Gastroesophageal sphincter (tissue), 4 donors: ENCODE measurements at regions not wholly inside any gene's neighbourhood (a gene's known extent, or its start where the extent isn't known, plus 50 kb on each side); places are given as distances from the start of the nearest gene placed in this dataset.

Source experiments
- ATAC-seq: fragments of 150-250 bp; one replicate; pipeline ENCODE4 v1.9.1; 2016; ENCODE audit warnings: mild to moderate bottlenecking, moderate library complexity
- H3K27ac ChIP-seq, 4 donors: fragments of 200-600 bp; sonication (generic) in 3 of 4; 1 replicate in 3 of 4; 2 replicates in 1 of 4; pipeline ENCODE4 v1.5.1; 2016 to 2019
- H3K27me3 ChIP-seq: fragments of 200-600 bp; sonication (generic); one replicate; pipeline ENCODE4 v1.5.1; 2019
- H3K36me3 ChIP-seq, 2 donors: fragments of 200-600 bp; sonication (generic); one replicate each; pipeline ENCODE4 v1.5.1; 2019; ENCODE audit warnings: control low read depth in 1 of 2
- H3K4me1 ChIP-seq, 3 donors: fragments of 200-600 bp; sonication (generic); 1 replicate in 2 of 3; 2 replicates in 1 of 3; pipeline ENCODE4 v1.5.1; 2016 to 2019; ENCODE audit warnings: control low read depth in 2 of 3
- H3K4me3 ChIP-seq, 2 donors: fragments of 200-600 bp; sonication (generic); one replicate each; pipeline ENCODE4 v1.5.1; 2019; ENCODE audit warnings: mild to moderate bottlenecking in 1 of 2, moderate library complexity in 1 of 2
- H3K9me3 ChIP-seq, 3 donors: fragments of 200-600 bp; sonication (generic); one replicate each; pipeline ENCODE4 v1.5.1; 2017 to 2019; ENCODE audit warnings: control low read depth in 2 of 3
- CTCF ChIP-seq, 4 experiments: fragments of 200-600 bp in 2 of 4; fragments of 450-650 bp in 2 of 4; sonication (generic) in 1 of 4; IDR thresholded peaks; one replicate each; pipeline ENCODE4 v1.5.1; 2017 to 2019; ENCODE audit warnings: antibody characterized with exemption in 4 of 4, mild to moderate bottlenecking in 2 of 4, moderate library complexity in 2 of 4
- EP300 ChIP-seq: sonication (generic); formaldehyde crosslinking; IDR thresholded peaks from one replicate; pipeline ENCODE4 v1.6.1; 2017; ENCODE audit warnings: antibody characterized with exemption, mild to moderate bottlenecking
- POLR2A ChIP-seq, 2 donors: fragments of 450-650 bp; IDR thresholded peaks; one replicate each; pipeline ENCODE4 v1.6.1; 2017; ENCODE audit warnings: antibody characterized with exemption in 2 of 2, mild to moderate bottlenecking in 2 of 2, moderate library complexity in 1 of 2
- POLR2AphosphoS5 ChIP-seq: sonication (generic); formaldehyde crosslinking; IDR thresholded peaks from one replicate; pipeline ENCODE4 v1.6.1; 2017; ENCODE audit warnings: antibody characterized with exemption
- WGBS, 2 donors: methylation state at CpG; one replicate each; pipeline ENCODE4 v1.1.5; 2018; ENCODE audit warnings: low coverage in 1 of 2; 5-methylcytosine and 5-hydroxymethylcytosine counted together

DNA sequence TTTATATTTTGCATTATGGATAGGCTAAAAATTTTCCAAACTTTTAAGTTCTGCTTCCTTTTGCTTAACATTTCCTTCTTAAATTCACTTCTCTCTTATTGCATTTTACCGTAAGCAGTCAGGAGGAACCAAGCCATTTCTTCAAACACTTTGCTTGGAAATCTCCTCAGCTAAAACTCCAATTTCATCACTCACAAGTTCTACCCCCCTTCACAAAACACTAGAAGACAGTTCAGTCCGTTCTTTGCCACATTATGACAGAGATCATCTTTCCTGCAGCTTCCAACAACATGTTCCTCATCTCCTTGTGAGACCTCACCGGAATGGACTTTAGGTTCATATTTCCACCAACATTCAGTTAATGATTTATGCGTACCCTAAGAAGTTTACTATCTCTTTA is 79.2 kb upstream of the LY86 start:
- no peak overlapping the region for H3K4me3 ChIP-seq
- WGBS, 2 donors = 79 to 86% methylated on average over 3 to 4 of the region's 4 CpGs
- no peak for ATAC-seq
- TF ChIP-seq CTCF (IDR thresholded peaks at IDR 0.05) (no peak), POLR2A (IDR thresholded peaks at IDR 0.05) (no peak), POLR2AphosphoS5 (peak; percentile 7), EP300 (no peak)
- no peak overlapping the region for H3K27ac ChIP-seq
- no peaks in the 10 kb centered on the region for H3K27me3 ChIP-seq
- H3K4me1 ChIP-seq = no peaks in the 10 kb centered on the region
- H3K36me3 ChIP-seq = no peaks in the 10 kb centered on the region
- peaks cover 0 to 14% (median 0%) of the 10 kb centered on the region in 3 donors for H3K9me3 ChIP-seq

DNA sequence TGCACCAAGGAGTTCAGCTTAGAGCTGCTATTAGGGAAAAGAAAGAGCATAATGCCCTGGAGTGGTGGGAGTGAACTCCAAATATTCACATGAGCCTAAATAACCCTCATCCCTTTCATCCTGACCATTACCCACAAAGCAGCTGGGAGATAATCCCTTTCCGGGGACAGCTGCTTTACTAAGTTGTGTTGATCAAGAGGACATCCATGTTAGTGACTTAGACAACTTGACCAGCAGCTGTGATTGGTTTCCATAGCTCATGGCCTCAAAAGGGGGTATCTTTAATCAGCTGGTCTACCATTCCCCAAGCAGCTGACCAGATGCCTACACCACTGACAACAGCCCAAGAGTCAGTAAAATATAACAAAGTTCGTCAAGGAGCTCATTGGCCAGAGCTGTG is 75.8 kb upstream of the LY86 start:
- Histone ChIP-seq H3K4me1 (no peaks in the 10 kb centered on the region), H3K4me3 (no peak overlapping the region), H3K9me3 (peaks cover 0 to 9% (median 0%) of the 10 kb centered on the region in 3 donors), H3K27ac (no peak overlapping the region), H3K36me3 (no peaks in the 10 kb centered on the region), H3K27me3 (no peaks in the 10 kb centered on the region)
- no peak for ATAC-seq
- 83 to 100% methylated on average over 1 to 2 of the region's 2 CpGs for WGBS, 2 donors
- TF ChIP-seq EP300 (no peak), POLR2AphosphoS5 (no peak), POLR2A (IDR thresholded peaks at IDR 0.05) (no peak), CTCF (IDR thresholded peaks at IDR 0.05) (no peak)

DNA sequence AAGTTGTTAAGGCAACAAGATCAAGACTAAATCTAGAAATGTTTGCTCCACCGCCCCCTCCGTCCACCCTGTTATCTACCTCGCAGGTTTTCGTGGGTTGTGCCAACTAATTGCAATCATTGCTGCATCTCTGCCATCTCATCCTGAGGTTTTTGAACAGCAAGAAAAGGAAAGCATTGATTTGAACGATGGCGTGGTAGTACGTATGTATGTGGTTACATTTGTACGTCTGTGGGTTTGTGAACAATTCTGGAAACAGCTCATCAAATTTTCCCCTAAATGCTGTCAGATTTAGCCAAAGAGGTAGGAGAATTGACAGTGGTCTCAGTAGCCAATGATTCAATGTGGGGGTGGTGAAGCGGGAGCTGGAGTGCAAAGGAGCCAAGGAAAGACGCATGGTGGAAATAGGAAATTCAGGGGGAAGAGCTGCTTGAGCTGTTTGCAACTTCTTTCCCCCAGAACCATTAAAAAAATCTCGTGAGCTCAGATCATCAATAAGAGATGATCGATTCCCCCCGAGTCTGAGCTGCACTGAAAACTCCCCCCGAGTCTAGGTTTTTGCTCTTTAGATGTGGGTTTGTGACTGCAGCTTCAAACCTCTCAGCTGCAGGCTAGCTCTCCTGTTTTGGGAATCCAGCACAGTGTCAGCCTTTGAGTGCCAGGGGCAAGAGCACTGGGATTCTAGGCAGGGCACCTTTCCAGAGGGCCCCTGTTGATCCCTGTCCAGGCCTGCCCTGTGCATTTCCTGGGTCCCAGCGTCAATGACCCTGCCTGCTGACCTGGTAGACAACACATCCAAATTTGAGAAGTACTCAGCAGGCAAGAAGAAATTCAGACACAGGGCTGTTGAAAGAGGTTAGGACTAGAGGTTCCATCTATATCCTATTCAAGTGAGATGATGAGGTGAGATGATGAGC is 72.6 kb upstream of the LY86 start:
- Histone ChIP-seq H3K27ac (no peak overlapping the region), H3K4me3 (no peak overlapping the region), H3K27me3 (peaks cover 11% of the 10 kb centered on the region), H3K9me3 (no peaks in the 10 kb centered on the region), H3K4me1 (no peaks in the 10 kb centered on the region), H3K36me3 (no peaks in the 10 kb centered on the region)
- WGBS, 2 donors = 82 to 83% methylated on average over 7 to 14 of the region's 15 CpGs
- TF ChIP-seq EP300 = no peak
- TF ChIP-seq POLR2AphosphoS5 = no peak
- no peak for TF ChIP-seq POLR2A (IDR thresholded peaks at IDR 0.05)
- no peak for TF ChIP-seq CTCF (IDR thresholded peaks at IDR 0.05)
- no peak for ATAC-seq

- H3K27me3 ChIP-seq = peaks cover 11% of the 10 kb centered on the region
- H3K4me1 ChIP-seq = no peaks in the 10 kb centered on the region
- no peaks in the 10 kb centered on the region for H3K36me3 ChIP-seq
- H3K27ac ChIP-seq = no peak overlapping the region
- no peaks in the 10 kb centered on the region for H3K9me3 ChIP-seq
- TF ChIP-seq EP300 (no peak), POLR2AphosphoS5 (no peak), CTCF (IDR thresholded peaks at IDR 0.05) (no peak), POLR2A (IDR thresholded peaks at IDR 0.05) (no peak)
- 47 to 48% methylated on average over 5 to 11 of the region's 11 CpGs for WGBS, 2 donors
- ATAC-seq = peak; percentile 79
- no peak overlapping the region for H3K4me3 ChIP-seq
Observed at GRCh38 chr6:6516666-6517458, 71.7 kb upstream of the LY86 start.
